GM21447 (cell line): ENCODE measurements at regions not wholly inside any gene's neighbourhood (a gene's known extent, or its start where the extent isn't known, plus 50 kb on each side); places are given as distances from the start of the nearest gene placed in this dataset.

Source experiments
- ATAC-seq: cut with Tn5 transposase; IDR thresholded peaks from one replicate; pipeline ENCODE4 v1.9.1; 2021; ENCODE audit not compliant: unreplicated experiment

DNA sequence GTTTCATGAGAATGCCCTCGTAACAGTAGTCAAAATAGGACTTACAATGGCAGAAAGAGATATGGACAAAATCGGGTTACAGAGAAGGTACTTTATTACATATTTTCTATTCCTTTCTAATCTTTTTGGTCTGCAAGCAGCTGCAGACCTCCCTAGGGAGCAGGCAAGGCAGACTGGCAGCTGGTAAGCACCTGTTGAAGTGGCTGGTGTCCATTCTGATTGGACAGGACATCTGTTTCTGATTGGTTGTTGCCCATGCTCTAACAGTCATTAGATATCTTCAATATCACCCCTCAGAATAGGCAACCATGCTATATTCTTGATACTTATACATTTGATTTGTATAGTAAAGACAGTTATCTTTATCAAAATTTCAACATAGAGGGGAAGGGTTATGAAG is 606.3 kb downstream of the KCNJ2 start:
- ATAC-seq, result no peak

DNA sequence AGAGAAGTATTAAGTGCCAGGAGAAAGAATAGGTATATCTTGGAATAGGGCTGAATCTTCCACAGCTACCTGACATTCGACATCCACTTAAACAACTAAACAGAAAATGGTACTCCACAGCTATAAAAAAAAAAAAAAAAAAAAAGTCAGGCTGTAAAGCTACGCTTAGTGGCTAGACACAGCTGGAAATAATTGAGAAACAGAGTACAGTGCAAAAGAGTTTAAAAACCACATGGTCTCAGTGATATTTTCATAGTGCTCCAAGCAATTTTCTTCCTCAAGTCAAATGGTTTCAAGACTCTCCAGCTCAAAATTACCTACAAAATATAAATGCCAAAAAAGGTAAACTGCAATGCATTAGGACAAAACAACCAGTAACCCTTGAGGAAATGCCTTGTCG is 607.1 kb downstream of the KCNJ2 start:
- no peak for ATAC-seq

DNA sequence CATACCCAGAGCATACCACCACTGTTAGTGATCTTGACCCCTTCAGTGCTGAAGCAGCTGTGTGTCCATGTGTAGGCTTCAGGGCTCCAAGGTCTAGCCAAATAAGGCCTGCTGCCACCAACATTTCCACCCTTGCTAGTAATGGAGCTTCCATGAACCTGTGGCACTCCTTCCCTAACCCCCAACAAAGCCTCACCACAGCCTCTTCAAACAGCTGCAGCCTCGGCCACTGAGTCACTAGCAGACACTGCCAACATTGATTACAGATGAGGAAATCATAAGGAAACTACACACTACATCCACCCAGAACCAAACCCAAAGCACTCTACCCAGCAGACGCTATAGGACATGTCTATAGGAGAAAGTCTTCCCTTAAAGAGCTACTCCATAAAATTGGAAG is 610.7 kb downstream of the KCNJ2 start:
- ATAC-seq, result no peak

DNA sequence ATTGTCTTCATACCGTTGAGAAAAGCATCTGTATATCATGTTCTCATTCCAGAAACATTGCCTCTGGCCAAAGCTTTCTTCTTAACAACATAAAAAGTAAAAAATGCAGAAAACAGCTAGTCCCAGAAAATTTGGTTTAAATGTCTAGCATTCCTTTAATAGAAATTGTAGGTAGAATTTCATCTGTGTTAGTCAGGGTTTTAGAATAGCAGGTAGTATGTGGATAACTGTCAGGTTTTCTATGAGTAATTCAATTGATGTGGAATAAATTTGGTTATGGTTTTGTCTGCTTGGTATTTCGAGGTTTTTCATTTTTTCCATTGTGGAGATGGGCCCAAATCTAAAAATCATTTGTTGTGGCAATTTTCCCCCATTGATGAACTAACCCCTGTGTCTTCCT is 616.7 kb downstream of the KCNJ2 start:
- no peak for ATAC-seq

DNA sequence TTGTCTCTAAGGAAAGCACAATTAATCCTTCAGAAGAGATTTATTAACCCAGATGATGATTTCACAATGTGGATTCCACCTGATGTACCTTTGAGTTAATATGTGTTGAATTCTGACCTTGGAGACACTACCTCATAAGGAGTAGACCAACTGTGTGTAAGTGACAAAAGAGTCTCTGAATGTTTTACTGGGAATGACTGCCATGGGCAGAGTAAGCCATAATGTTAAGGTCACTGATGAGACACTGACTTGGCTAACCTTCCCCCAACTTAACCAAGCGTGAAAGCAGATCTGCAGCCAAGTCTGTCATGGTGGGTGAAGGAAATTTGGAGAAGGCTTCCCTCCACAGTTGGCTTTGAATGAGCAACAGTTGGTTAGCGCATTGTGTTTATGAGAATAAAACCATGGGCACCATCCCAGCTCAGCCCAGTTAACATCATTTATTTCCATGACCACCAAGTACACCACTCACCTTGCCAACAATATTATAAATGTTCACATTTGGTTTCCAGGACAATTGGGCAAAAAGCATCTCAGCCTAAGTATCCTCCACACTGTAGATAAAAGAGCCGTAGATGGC is 618.5 kb downstream of the KCNJ2 start:
- ATAC-seq, result no peak

DNA sequence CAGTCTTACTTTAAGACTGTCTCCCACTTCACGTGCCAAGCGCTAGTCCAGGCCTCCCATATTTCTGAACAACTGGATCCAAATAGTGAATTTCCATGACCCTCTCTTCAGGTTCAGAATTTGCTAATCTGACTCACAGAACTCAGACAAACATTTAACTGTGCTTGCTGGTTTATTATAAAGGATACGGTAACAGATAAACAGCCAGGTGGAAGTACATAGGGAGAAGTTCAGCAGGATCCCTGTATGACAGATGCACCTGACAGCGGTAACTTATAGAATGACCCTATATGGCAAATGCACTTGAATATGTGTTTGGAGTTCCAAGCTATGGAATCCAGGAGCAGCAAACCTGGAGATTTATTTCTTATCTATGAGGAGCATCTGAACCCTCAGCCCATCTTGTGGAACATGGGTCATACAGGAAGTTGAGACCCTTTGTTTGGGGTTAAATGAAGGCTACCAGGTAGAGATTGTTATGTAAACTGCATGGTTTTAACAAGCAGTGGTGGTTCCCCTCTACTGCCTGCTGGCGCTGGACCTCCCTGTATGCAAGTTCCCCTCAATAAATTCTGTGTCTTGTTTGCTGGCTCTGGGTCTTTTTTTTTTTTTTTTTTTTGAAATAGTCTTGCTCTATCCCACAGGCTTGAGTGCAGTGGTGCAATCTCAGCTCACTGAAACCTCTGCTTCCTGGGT is 622.6 kb downstream of the KCNJ2 start:
- no peak for ATAC-seq

DNA sequence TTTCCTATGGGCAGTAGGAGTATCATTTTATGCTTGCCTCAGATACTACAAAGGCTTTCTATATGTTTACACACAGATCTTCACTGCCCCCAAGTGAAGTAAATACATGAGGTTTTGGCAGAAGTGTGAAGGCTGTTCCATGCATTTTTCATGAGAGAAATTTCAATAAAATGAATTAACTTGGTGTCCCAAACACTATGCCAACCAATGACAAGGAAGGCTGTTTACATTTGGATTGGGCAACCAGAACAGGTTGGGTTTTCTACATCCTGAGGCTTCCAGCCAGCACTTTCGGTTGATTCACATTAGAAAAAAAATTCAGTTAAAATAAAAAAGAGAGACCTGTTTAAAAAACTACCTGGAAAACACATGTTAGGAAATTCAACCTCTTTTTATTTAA is 625.4 kb downstream of the KCNJ2 start:
- ATAC-seq, result no peak

DNA sequence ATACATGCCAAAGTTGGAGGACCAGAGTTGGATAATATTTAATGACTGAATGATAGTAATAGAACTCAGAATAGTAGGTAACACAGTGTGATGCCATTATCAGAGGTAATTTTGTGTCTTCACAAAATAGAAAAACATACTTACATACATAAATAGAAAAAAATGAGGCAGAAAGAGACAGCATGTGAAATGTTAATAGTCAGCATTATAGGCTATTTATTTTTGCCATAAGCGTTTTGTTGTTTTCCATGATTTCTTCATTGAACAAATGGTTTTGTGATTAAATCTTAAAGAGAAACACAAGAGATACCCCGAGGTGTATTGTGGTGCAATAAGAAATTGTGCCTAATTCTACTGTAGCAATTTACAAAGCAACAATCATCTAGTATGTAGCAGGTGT is 626.3 kb downstream of the KCNJ2 start:
- no peak for ATAC-seq

DNA sequence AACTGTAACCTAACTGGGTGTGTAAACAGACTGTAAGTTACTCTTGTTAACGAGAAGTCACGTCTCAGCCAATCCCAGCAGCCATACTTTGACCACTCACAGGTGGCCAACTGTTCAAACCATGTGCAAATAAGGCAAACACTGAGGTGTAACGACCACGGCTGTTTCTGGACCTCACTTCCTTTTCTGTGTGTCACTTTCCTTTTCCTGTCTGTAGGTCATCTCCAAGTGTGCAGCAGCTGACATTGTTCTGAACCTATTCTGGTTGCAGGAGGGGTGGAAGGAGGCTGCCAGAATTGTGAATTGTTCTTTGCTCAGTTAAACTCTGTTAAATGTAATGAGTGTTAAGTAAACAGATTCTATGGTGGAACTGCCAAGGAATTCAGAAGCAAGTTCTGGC is 627.4 kb downstream of the KCNJ2 start:
- ATAC-seq, result no peak

DNA sequence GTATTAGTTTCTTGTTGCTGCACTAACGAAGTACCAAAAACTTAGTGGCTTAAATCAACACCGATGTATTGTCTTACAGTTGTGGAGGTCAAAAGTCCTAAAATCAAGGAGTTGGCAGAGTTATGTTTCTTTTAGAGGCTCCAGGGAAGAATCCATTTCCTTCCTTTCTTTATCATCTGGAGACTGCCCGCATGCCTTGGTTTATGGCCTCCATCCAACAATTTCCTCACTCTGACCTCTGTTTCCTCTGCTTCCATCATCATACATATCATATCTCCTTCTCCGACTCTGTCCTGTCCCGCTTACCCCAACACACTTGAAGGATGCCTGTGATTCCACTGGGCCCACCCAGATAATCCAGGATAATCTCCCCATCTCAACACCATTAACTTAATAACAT is 627.8 kb downstream of the KCNJ2 start:
- no peak for ATAC-seq

DNA sequence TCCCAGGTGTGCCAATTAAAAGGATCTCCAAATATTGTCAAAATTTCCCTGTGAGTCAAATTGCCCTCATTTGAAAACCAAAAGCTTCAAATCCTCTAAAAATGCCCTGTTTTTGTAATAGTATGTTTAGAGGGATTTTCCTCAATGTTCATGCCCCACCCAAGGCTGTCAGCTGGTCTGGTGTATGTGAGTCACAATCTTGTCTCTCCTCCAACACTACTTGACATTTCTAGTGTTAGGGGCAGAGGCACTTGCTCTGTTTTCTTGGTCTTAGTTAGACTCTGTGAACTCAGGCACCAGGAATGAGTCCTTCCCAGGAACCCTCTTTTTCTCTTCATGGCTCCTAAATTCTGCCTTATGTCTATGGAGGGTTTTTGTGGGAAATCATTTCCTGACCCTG is 634.8 kb downstream of the KCNJ2 start:
- no peak for ATAC-seq

DNA sequence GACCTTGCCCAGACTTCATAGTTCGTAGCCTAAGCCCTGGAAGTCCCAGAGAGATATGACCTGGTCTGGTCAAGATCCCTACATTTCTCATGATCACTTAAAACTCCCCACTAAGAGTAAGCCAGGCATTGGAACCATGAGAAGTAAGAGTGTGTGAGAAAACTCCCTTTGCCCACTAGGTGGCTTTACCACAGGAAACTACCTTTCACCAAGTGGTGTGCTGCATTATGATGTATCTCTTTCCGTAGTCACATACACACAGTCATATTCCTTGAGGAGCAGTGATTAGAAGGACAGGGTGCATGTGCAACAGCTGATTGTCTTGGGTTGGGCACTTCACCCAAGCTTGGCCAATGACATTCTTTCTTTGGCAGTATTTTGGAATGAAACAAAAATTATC is 639.3 kb downstream of the KCNJ2 start:
- ATAC-seq, result no peak

DNA sequence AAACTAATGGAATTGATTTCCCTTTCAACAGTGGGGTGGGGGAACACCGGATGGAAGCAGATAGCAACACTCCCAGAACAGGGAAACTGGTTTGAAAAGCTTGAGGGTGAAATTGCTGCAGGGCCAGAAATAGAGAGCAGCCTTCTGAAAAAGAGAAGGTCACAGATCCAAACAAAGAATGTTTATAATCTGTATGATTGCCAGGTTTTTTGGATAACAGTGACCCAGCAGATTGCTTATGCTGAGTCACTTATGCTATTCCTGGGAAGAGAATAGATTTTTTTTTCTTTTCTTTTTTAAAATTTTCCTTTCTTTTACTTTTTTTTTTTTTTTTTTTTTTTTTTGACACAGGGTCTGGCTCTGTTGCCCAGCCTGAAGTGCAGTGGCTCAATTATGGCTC is 641.3 kb downstream of the KCNJ2 start:
- no peak for ATAC-seq

DNA sequence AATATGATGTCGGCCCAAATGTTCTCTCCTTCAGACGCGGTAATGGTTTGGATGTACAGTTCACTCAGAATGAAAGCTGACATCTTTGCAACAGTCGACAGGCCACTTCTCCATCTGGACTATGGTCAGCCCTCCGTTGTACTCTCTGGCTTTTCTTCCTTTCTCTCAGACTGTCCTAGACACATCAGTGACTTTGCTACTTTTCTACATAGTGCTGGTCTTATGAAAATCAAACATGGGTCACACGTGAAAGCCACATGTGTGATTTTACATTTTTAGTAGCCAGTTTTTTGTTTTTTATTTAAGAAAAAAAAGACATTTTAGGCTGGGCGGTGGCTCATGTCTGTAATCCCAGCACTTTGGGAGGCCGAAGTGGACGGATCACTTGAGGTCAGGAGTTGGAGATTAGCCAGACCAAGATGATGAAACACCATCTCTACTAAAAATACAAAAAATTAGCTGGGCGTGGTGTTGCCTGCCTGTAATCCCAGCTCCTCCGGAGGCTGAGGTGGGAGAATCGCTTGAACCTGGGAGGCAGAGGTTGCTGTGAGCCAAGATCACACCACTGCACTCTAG is 644.1 kb downstream of the KCNJ2 start:
- ATAC-seq, result no peak

DNA sequence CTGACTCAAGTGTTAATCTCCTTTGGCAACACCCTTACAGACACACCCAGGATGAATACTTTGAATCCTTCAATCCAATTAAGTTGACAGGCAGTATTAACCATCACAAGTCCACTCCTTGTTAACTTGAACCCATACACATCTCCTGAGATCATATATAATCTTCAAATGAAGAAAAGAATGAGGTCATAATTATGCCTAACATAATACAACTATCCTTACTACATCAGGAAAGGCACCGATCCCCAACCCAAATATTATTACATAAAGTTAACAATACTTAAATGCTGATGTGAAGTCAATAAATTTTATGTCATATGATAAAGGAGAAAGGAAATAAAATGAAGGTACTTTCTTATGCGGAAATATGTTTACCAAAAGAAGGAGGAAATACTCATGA is 649.9 kb downstream of the KCNJ2 start:
- ATAC-seq, result no peak

DNA sequence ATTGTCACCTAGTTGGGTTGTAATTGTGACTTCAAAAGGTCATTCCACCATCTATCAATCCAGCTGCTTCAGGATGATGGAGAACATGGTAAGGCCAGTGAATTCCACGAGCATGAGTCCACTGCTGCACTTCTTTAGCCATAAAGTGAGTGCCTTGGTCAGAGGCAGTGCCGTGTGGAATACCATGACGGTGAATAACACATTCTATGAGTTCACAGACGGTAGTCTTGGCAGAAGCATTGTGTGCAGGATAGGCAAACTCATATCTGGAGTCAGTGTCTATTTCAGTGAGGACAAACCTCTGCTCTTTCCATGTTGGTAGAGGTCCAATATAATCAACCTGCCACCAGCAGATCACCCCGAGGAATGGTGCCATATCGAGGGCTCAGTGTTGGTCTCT is 650.9 kb downstream of the KCNJ2 start:
- ATAC-seq, result no peak

DNA sequence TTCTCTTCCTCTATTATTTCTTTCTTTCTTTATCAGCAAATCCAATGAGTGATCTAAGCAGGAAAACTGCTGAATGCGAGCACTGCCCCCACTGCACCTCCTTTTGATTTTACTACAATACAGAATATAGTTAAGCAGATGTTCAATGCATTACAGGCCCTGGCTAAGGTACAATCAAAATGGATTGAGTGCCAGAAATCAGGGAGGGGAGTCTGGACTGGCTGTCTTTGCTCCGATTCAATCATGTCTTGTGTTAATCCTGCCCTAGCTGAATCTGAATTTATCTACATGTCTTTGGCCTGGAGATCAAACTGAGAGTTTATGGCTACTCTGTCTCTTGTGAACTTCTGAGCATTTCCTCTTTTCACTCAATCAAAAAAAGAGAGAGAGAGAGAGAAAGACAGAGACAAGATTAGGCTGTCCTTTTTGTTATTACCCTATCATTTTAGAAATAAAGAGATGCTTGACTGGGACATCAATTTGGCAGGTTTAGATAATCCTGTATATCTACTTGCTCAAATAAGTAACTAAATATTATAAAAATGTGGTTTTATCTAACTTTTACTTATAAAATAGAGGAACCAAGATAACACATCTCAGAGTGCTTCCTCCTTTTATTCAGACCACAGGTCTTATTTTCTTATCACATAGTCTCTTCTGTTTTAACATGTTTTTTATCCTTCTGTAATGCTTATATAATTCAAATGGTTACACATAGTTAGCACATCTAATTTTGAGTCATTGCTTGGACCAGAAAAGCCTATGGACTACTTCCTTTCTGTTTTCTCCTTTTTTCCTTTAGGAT is 656.2 kb downstream of the KCNJ2 start:
- no peak for ATAC-seq

DNA sequence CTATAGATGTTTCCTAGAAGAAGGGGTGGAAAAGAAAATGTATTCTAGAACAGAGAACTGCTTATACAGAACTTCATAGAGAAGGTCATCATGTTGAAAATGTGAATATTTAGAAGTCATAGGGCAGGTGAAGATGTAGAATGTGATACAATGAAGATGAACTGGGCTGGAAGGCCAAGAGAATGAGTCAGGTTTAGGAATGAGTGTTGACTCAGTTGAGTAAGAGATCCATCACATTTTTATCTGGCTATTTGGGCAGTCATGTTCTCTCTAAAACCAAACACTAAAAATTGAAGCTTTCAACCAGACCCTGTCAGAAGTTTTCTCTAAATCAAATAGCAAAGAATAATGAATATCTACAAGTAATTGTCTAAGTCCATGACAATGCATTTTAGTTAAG is 660.5 kb downstream of the KCNJ2 start:
- ATAC-seq, result no peak

DNA sequence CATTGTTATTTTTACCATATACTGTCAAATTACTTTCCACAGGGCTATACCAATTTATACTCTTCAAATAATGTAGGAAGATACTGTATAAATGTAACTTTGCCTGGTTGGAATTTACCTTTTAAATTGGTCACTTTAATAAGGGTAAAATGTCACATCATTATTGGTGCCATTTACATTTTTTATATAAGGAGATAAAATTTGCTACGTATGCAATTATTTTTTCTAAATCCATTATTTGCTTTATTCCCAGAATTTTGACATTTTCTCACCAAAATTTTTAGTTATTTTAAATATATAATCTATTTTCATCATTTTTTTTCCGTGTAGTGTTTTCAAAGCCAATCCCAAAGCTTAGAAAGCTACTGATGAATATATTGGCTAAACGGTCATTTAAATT is 664.7 kb downstream of the KCNJ2 start:
- ATAC-seq, result no peak

DNA sequence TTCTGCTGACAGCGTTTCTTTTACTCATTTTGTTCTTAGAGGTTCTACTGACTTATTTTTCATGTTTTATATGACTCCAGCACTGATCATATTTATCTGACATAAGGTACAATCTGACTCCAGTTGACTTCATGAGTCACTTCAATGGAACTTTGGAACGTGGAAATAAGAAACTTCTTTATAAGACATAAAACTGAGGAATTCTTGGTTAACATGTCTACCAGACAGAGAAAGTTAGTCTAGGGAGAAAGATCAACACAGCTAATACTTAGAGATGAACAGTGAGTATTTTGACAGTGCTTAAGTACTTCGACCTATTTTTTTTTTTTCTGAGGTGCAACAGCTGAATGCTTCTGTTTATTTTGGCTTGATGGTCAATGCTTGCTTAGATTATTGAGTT is 679.5 kb downstream of the KCNJ2 start:
- ATAC-seq, result no peak

DNA sequence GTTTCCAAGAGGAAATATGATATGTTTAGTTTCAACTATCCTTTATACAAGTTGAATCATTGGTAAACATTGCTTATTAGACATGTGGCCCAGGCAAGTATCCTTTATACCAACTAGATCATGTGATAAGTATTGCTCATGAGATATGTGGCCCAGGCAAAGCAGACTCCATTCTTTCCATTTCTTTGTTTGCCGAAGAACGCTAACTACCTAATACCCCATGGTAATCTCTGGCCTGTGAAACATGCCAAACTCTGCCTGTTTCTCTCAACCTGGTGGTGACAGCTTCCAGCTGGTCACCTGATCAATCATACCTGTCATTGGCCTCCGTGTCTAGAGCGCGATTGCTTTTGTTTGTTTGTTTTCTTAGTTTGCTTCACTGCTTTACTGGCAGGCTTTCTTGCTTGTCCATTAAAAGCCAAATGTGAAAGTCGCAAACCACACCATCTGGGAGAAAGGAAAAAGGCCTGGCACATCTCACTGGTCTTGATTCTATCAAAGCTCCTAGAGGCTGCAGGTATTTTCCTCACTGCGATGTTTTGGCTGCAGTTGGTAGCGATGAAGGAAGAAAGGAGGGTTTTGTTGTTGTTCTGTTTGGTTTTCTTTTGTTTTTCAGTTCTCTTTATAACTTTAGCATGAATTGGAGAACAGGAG is 686.2 kb downstream of the KCNJ2 start:
- no peak for ATAC-seq

DNA sequence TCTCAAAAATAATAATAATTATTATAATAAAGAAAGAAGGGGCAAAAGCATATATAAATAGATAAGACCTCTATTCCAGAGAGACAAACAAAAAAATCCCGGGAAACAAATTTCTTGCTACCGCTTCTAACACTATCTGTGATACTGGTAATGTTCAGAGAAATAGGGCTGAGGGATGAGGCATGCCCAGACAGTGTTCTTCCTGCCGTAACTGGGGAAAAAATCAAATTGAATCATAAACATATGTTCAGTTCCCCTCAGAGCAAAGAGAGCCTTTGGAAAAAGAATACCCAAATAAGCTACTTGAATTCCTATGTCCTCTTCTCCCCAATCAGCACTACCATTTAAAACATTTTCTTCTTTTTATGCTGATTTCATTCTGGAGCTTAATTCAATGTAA is 688.0 kb downstream of the KCNJ2 start:
- ATAC-seq, result no peak
